ENCODE measurements at regions not wholly inside any gene's neighbourhood (a gene's known extent, or its start where the extent isn't known, plus 50 kb on each side); places are given as distances from the start of the nearest gene placed in this dataset.

GRCh38 chr2:5926871-5927512 is 234.8 kb downstream of the SOX11 start:
- Histone ChIP-seq H2AFZ (ENCODE audit: low read length) (no peak overlapping the region), H3K4me2 (ENCODE audit: low read length) (no peak overlapping the region), H3K4me3 (ENCODE audit: low read length) (no peak overlapping the region), H3F3A (ENCODE audit: low read length, unreplicated experiment) (no peaks in the 10 kb centered on the region), H3K9me3 (ENCODE audit: low read length) (no peaks in the 10 kb centered on the region; the same call in 1 of the 2 replicates), H3K4me1 (ENCODE audit: insufficient read depth, low read length) (no peaks in the 10 kb centered on the region), H4K20me1 (ENCODE audit: low read length) (no peaks in the 10 kb centered on the region), H3K36me3 (ENCODE audit: low read depth, low read length) (no peaks in the 10 kb centered on the region), H3K9ac (ENCODE audit: low read length) (no peak overlapping the region), H3K27ac (ENCODE audit: low read length) (no peak overlapping the region), H3K27me3 (ENCODE audit: low read length) (no peaks in the 10 kb centered on the region), H3K79me2 (ENCODE audit: low read length) (no peaks in the 10 kb centered on the region), H3K9me2 (replicated peaks; ENCODE audit: low read length) (no peaks in the 10 kb centered on the region)
- no peak for ATAC-seq
- BruUV-seq (replicated peaks), result no TSS peak
- no peak for TF ChIP-seq EZH2 (IDR thresholded peaks at IDR 0.05; ENCODE audit: low read length, unreplicated experiment)
- TF ChIP-seq CTCF (conservative IDR thresholded peaks at IDR 0.05; ENCODE audit: low read depth, low read length), result no peak
- no peak for TF ChIP-seq EZH2phosphoT487 (IDR thresholded peaks at IDR 0.05; ENCODE audit: borderline replicate concordance, low read length)
- POLR2A ChIA-PET (ENCODE audit: unreplicated experiment), result no interaction called here
- no peak for DNase-seq
- intact Hi-C loops (cut with micrococcal nuclease), result no loop called here
- CTCF ChIA-PET, result no interaction called here

GRCh38 chr2:5932556-5933469 is 240.6 kb downstream of the SOX11 start:
- no peaks in the 10 kb centered on the region for H3K36me3 ChIP-seq (ENCODE audit: low read depth, low read length)
- ChIA-PET CTCF (no interaction called here), POLR2A (ENCODE audit: unreplicated experiment) (no interaction called here)
- H2AFZ ChIP-seq (ENCODE audit: low read length), result no peak overlapping the region
- no peak for ATAC-seq
- H3K4me2 ChIP-seq (ENCODE audit: low read length), result no peak overlapping the region
- intact Hi-C loops (cut with micrococcal nuclease), result no loop called here
- no peak overlapping the region for H3K27ac ChIP-seq (ENCODE audit: low read length)
- no peaks in the 10 kb centered on the region for H3K9me3 ChIP-seq (ENCODE audit: low read length)
- H3K4me3 ChIP-seq (ENCODE audit: low read length), result no peak overlapping the region
- no peaks in the 10 kb centered on the region for H3F3A ChIP-seq (ENCODE audit: low read length, unreplicated experiment)
- no peak for DNase-seq
- H3K27me3 ChIP-seq (ENCODE audit: low read length), result no peaks in the 10 kb centered on the region
- no peak for TF ChIP-seq EZH2phosphoT487 (IDR thresholded peaks at IDR 0.05; ENCODE audit: borderline replicate concordance, low read length)
- no peak for TF ChIP-seq CTCF (conservative IDR thresholded peaks at IDR 0.05; ENCODE audit: low read depth, low read length)
- TF ChIP-seq EZH2 (IDR thresholded peaks at IDR 0.05; ENCODE audit: low read length, unreplicated experiment), result no peak
- H3K4me1 ChIP-seq (ENCODE audit: insufficient read depth, low read length), result no peaks in the 10 kb centered on the region
- no peaks in the 10 kb centered on the region for H4K20me1 ChIP-seq (ENCODE audit: low read length)
- BruUV-seq (replicated peaks), result no TSS peak
- no peak overlapping the region for H3K9ac ChIP-seq (ENCODE audit: low read length)
- no peaks in the 10 kb centered on the region for H3K79me2 ChIP-seq (ENCODE audit: low read length)
- no peaks in the 10 kb centered on the region for H3K9me2 ChIP-seq (replicated peaks; ENCODE audit: low read length)

- H3K4me3 ChIP-seq (ENCODE audit: low read length), result no peak overlapping the region
- ATAC-seq (no peak), DNase-seq (no peak)
- no peak overlapping the region for H3K9ac ChIP-seq (ENCODE audit: low read length)
- H3K4me2 ChIP-seq (ENCODE audit: low read length), result no peak overlapping the region
- H4K20me1 ChIP-seq (ENCODE audit: low read length), result no peaks in the 10 kb centered on the region
- H3K9me3 ChIP-seq (ENCODE audit: low read length), result no peaks in the 10 kb centered on the region
- no peaks in the 10 kb centered on the region for H3K4me1 ChIP-seq (ENCODE audit: insufficient read depth, low read length)
- TF ChIP-seq EZH2phosphoT487 (IDR thresholded peaks at IDR 0.05; ENCODE audit: borderline replicate concordance, low read length), result no peak
- TF ChIP-seq EZH2 (IDR thresholded peaks at IDR 0.05; ENCODE audit: low read length, unreplicated experiment), result no peak
- TF ChIP-seq CTCF (conservative IDR thresholded peaks at IDR 0.05; ENCODE audit: low read depth, low read length), result no peak
- no peaks in the 10 kb centered on the region for H3K79me2 ChIP-seq (ENCODE audit: low read length)
- ChIA-PET CTCF (no interaction called here), POLR2A (ENCODE audit: unreplicated experiment) (no interaction called here)
- no peaks in the 10 kb centered on the region for H3K36me3 ChIP-seq (ENCODE audit: low read depth, low read length)
- no peaks in the 10 kb centered on the region for H3F3A ChIP-seq (ENCODE audit: low read length, unreplicated experiment)
- no peaks in the 10 kb centered on the region for H3K9me2 ChIP-seq (replicated peaks; ENCODE audit: low read length)
- intact Hi-C loops (cut with micrococcal nuclease), result no loop called here
- no peak overlapping the region for H3K27ac ChIP-seq (ENCODE audit: low read length)
- H3K27me3 ChIP-seq (ENCODE audit: low read length), result no peaks in the 10 kb centered on the region
- no peak overlapping the region for H2AFZ ChIP-seq (ENCODE audit: low read length)
- no TSS peak for BruUV-seq (replicated peaks)
These were observed 241.5 kb downstream of the SOX11 start for GRCh38 chr2:5933669-5934068.
